HepG2 (cell line): ENCODE measurements at regions not wholly inside any gene's neighbourhood (a gene's known extent, or its start where the extent isn't known, plus 50 kb on each side); places are given as distances from the start of the nearest gene placed in this dataset.

Experiments used
- ATAC-seq: fragments of 200-7000 bp; cut with Tn5 transposase; 3 replicates; pipeline ENCODE4 v1.9.1; 2020; ENCODE audit warnings: mild to moderate bottlenecking, moderate library complexity
- BruUV-seq: library from RNA; stranded (reverse); fragments of 400-500 nt; replicated peaks from 2 replicates; lab custom pipeline; 2021; lab: Mats Ljungman, UMichigan
- CTCF ChIA-PET: fragments of 300-600 bp; formaldehyde crosslinking; extraction: SDS; loops from one replicate; lab custom pipeline; 2021; ENCODE audit warnings: low total read pairs, inconsistent platforms, low intra/inter-chr PET ratio; lab: Yijun Ruan, JAX
- POLR2A ChIA-PET: fragments of 350-600 bp; sonication (Branson Sonifier 250); formaldehyde crosslinking; loops from one replicate; lab custom pipeline; 2020; ENCODE audit warnings: antibody characterized with exemption, inconsistent platforms; lab: Yijun Ruan, JAX
- DNase-seq: peaks from one replicate; pipeline ENCODE4 v3.0.0-alpha.2; 2015; ENCODE audit warnings: low spot score
- FAIRE-seq: peaks from 3 replicates; lab custom pipeline; 2011; peaks lifted over from hg19 to GRCh38; lab: Jason Lieb, UNC
- H2AFZ ChIP-seq: one replicate; pipeline ENCODE4 v1.6.1; 2011; ENCODE audit warnings: low read length, inconsistent platforms
- H3K27ac ChIP-seq: fragments of 300-600 bp; 3 replicates; pipeline ENCODE4 v1.8.0; 2011; ENCODE audit warnings: mixed run types, mild to moderate bottlenecking, mixed read lengths, low read length, inconsistent platforms; ENCODE audit not compliant: insufficient read depth; ENCODE audit errors: extremely low read length
- H3K27me3 ChIP-seq, 2 experiments: fragments of 200-600 bp in 1 of 2; 2 replicates in 1 of 2; 3 replicates in 1 of 2; pipeline versions ENCODE4 v1.6.0 to v1.8.0; 2011; ENCODE audit warnings: low read length in 2 of 2, mild to moderate bottlenecking in 2 of 2, moderate library complexity in 2 of 2, inconsistent platforms in 1 of 2; ENCODE audit not compliant: insufficient read depth in 2 of 2, control insufficient read depth in 1 of 2
- H3K36me3 ChIP-seq, 2 experiments: fragments of 200-600 bp in 1 of 2; replicated peaks in 1 of 2; 2 replicates in 1 of 2; 3 replicates in 1 of 2; pipeline versions ENCODE4 v1.5.1 to v1.8.0; 2011; ENCODE audit warnings: low read length in 2 of 2, inconsistent platforms in 1 of 2; ENCODE audit not compliant: insufficient read depth in 2 of 2, control insufficient read depth in 1 of 2
- H3K4me1 ChIP-seq: 2 replicates; pipeline ENCODE4 v1.5.1; 2012; ENCODE audit warnings: low read length, inconsistent platforms; ENCODE audit not compliant: insufficient read depth
- H3K4me2 ChIP-seq: 2 replicates; pipeline ENCODE4 v1.6.0; 2011; ENCODE audit warnings: low read depth, low read length, inconsistent platforms
- H3K4me3 ChIP-seq, 3 experiments: fragments of 200-600 bp in 1 of 3; sonication (generic), shearing (Covaris generic) in 1 of 3; replicated peaks in 1 of 3; 2 replicates each; pipeline ENCODE4 v1.5.1; 2011 to 2016; ENCODE audit warnings: low read length in 3 of 3, inconsistent platforms in 2 of 3, low read depth in 2 of 3, mild to moderate bottlenecking in 2 of 3, control low read depth in 1 of 3, mixed read lengths in 1 of 3; ENCODE audit not compliant: insufficient read depth in 1 of 3
- H3K79me2 ChIP-seq: one replicate; pipeline ENCODE4 v1.6.1; 2011; ENCODE audit warnings: low read length, inconsistent platforms; ENCODE audit not compliant: insufficient read depth
- H3K9ac ChIP-seq: 2 replicates; pipeline ENCODE4 v1.6.0; 2011; ENCODE audit warnings: mild to moderate bottlenecking, low read depth, low read length, inconsistent platforms; ENCODE audit not compliant: insufficient read depth
- H3K9me3 ChIP-seq: 2 replicates; pipeline ENCODE4 v1.5.1; 2012; ENCODE audit warnings: mild to moderate bottlenecking, low read length
- H4K20me1 ChIP-seq: 2 replicates; pipeline ENCODE4 v1.6.0; 2011; ENCODE audit warnings: inconsistent platforms, mild to moderate bottlenecking, low read length, moderate library complexity; ENCODE audit not compliant: insufficient read depth
- CCDC6 ChIP-seq: sonication (generic); formaldehyde crosslinking; IDR thresholded peaks from 2 replicates; pipeline ENCODE4 v1.8.1; 2022; ENCODE audit warnings: mild to moderate bottlenecking, missing genetic modification reagents, moderate library complexity
- DDIT3 ChIP-seq: sonication (generic); formaldehyde crosslinking; IDR thresholded peaks from 2 replicates; pipeline ENCODE4 v1.4.0; 2020; ENCODE audit warnings: mild to moderate bottlenecking, missing genetic modification reagents
- ETS1 ChIP-seq: sonication (generic); formaldehyde crosslinking; IDR thresholded peaks from 2 replicates; pipeline ENCODE4 v1.4.0; 2020; ENCODE audit warnings: missing genetic modification reagents
- MLX ChIP-seq: IDR thresholded peaks from 2 replicates; pipeline ENCODE4 v1.6.1; 2016
- MXD1 ChIP-seq: sonication (generic); formaldehyde crosslinking; IDR thresholded peaks from 2 replicates; pipeline ENCODE4 v1.4.0; 2020; ENCODE audit warnings: mild to moderate bottlenecking, missing genetic modification reagents
- MXI1 ChIP-seq: IDR thresholded peaks from 3 replicates; pipeline ENCODE4 v1.6.1; 2012; ENCODE audit warnings: low read depth, low read length, inconsistent platforms, borderline replicate concordance
- PPARG ChIP-seq: conservative IDR thresholded peaks from 2 replicates; pipeline ENCODE4 v1.6.1; 2016; ENCODE audit warnings: missing biosample characterization, missing genetic modification reagents
- PRPF4 ChIP-seq: fragments of 200-400 bp; formaldehyde crosslinking; IDR thresholded peaks from 2 replicates; pipeline ENCODE4 v1.6.1; 2016; ENCODE audit warnings: low read length, low read depth; ENCODE audit not compliant: poor library complexity, severe bottlenecking
- SMC3 ChIP-seq: IDR thresholded peaks from 2 replicates; pipeline ENCODE4 v1.6.1; 2011; ENCODE audit warnings: low read length, improper control_type of control experiment
- TRAFD1 ChIP-seq: sonication (generic); formaldehyde crosslinking; IDR thresholded peaks from 2 replicates; pipeline ENCODE4 v1.5.1; 2020; ENCODE audit warnings: missing genetic modification reagents, mild to moderate bottlenecking, borderline replicate concordance
- ZFAT ChIP-seq: sonication (generic); formaldehyde crosslinking; conservative IDR thresholded peaks from 2 replicates; pipeline ENCODE4 v1.8.1; 2023; ENCODE audit warnings: missing genetic modification reagents, inconsistent platforms
- ZNF18 ChIP-seq: sonication (generic); formaldehyde crosslinking; IDR thresholded peaks from 2 replicates; pipeline ENCODE4 v1.8.0; 2022; ENCODE audit warnings: mild to moderate bottlenecking, missing genetic modification reagents; ENCODE audit not compliant: insufficient replicate concordance
- ZNF225 ChIP-seq: sonication (generic); formaldehyde crosslinking; IDR thresholded peaks from 2 replicates; pipeline ENCODE4 v1.4.0; 2020; ENCODE audit warnings: mild to moderate bottlenecking, missing genetic modification reagents
- ZNF256 ChIP-seq: sonication (generic); formaldehyde crosslinking; conservative IDR thresholded peaks from 2 replicates; pipeline ENCODE4 v1.4.0; 2020; ENCODE audit warnings: missing genetic modification reagents
- ZNF3 ChIP-seq: IDR thresholded peaks from 2 replicates; pipeline ENCODE4 v1.7.0; 2017; ENCODE audit warnings: inconsistent platforms
- ZNF644 ChIP-seq: IDR thresholded peaks from 2 replicates; pipeline ENCODE4 v1.6.1; 2016; ENCODE audit warnings: low read depth
- ZNF672 ChIP-seq: sonication (generic); formaldehyde crosslinking; IDR thresholded peaks from 2 replicates; pipeline ENCODE4 v1.8.1; 2022; ENCODE audit warnings: missing genetic modification reagents
- ZNF691 ChIP-seq: sonication (generic); formaldehyde crosslinking; IDR thresholded peaks from 2 replicates; pipeline ENCODE4 v1.4.0; 2020; ENCODE audit warnings: missing genetic modification reagents, low read depth, mild to moderate bottlenecking, borderline replicate concordance
- WGBS: methylation state at CpG from one replicate; pipeline ENCODE4 v1.1.6; 2017; ENCODE audit warnings: low lambda C conversion rate; 5-methylcytosine and 5-hydroxymethylcytosine counted together
- in situ Hi-C: cut with HindIII; loops from 2 replicates; pipeline ENCODE4 v1.10.0; 2017; ENCODE audit warnings: low pct_unique_long_range_greater_than_20kb; ENCODE audit not compliant: extremely low pct_ligation_motif_present
- intact Hi-C: fragments of 100-400 bp; cut with micrococcal nuclease; formaldehyde crosslinking; loops from one replicate; pipeline ENCODE4 v1.10.0; 2022; ENCODE audit not compliant: unreplicated experiment

- TF ChIP-seq TRAFD1 (no peak), MLX (CRISPR knock-in tag) (no peak), PPARG (no peak), ZNF3 (CRISPR knock-in tag) (no peak), ZNF672 (CRISPR knock-in tag) (no peak), ZNF256 (CRISPR knock-in tag) (no peak), ZNF18 (no peak)
Observed at GRCh38 chr11:93268287-93269040, 62.1 kb upstream of the DEUP1 start (continued).

GRCh38 chr11:93271596-93271995 is 58.9 kb upstream of the DEUP1 start:
- Histone ChIP-seq H3K27me3 (no peaks in the 10 kb centered on the region), H4K20me1 (no peaks in the 10 kb centered on the region), H3K4me3 (no peak overlapping the region), H3K4me2 (no peak overlapping the region), H3K9me3 (no peaks in the 10 kb centered on the region), H3K36me3 (no peaks in the 10 kb centered on the region), H3K4me1 (no peaks in the 10 kb centered on the region), H3K9ac (no peak overlapping the region), H2AFZ (no peak overlapping the region), H3K27ac (no peak overlapping the region), H3K79me2 (no peaks in the 10 kb centered on the region)
- intact Hi-C loops (no loop called here), in situ Hi-C loops (no loop called here)
- no peak for FAIRE-seq
- POLR2A ChIA-PET: no interaction called here
- WGBS: 25% methylated on average over 5 of the region's 5 CpGs
- DNase-seq: no peak
- CTCF ChIA-PET: no interaction called here
- no TSS peak for BruUV-seq
- no peak for ATAC-seq
- TF ChIP-seq MXD1 (CRISPR knock-in tag) (no peak), SMC3 (no peak), CCDC6 (no peak), ETS1 (no peak), PRPF4 (no peak), ZNF691 (CRISPR knock-in tag) (no peak), ZFAT (CRISPR knock-in tag) (no peak), ZNF644 (CRISPR knock-in tag) (no peak), DDIT3 (no peak), MXI1 (no peak), ZNF225 (CRISPR knock-in tag) (no peak)
